ENCODE measurements at regions not wholly inside any gene's neighbourhood (a gene's known extent, or its start where the extent isn't known, plus 50 kb on each side); places are given as distances from the start of the nearest gene placed in this dataset.
A peak's percentile ranks its signal among the peaks of the same experiment; 100 is the strongest.

DNA sequence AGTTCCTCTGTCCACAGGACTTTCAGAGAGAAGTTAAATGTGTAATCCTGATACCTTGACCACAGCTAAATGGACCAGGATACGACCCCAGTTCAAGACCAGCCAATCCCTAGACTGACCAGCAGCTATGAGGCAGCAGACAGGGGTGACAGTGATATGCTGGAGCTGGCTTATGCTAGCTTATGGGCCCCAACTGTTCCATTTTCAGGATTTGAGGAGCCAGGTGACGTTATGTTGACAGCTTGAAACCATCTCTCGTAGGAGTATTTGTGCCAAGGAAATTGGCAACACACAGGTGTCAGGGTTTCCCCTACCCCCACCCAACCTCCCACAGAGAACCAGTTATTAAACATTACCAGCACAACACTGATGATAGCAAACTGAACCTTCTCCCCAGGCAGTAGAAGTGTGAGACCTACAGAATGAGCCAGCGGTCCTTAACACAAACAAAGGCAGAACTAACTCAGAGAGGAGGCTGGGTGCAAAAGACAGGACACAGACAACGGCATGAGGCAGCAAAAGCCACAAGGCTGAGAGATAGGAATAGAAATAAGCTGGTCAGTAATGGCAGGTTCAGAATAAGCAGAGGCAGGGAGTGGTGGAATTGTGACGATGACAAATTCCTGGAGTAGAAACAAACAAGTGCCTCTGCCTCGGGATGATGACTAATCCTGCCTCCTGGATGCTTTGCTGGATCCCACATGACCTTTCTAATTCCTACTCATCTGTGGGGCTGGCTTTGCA is 85.6 kb upstream of the CPEB2 start (continued):
- no peak for TF ChIP-seq CREB1 (CRISPR knock-in tag; IDR thresholded peaks at IDR 0.05; ENCODE audit: low read depth)
- no peak for TF ChIP-seq ZNF462 (CRISPR knock-in tag; IDR thresholded peaks at IDR 0.05)

GRCh38 chr4:14917298-14917633 is 85.0 kb upstream of the CPEB2 start:
- no peak for ATAC-seq
- peak overlapping the region; percentile 63; the same call in 1 of the 2 replicates for H2AFZ ChIP-seq

GRCh38 chr4:14918336-14918735 is 83.9 kb upstream of the CPEB2 start:
- Histone ChIP-seq H3K4me1 (ENCODE audit: insufficient read depth) (no peaks in the 10 kb centered on the region), H3K27me3 (ENCODE audit: insufficient read depth) (no peaks in the 10 kb centered on the region), H3K4me3 (no peak overlapping the region), H2AFZ (no peak overlapping the region), H3K9me2 (ENCODE audit: insufficient read depth) (0 out of 2 replicates have a peak, but pooled peaks cover 5% of the 10 kb centered on the region), H3K79me2 (replicated peaks; ENCODE audit: insufficient read depth) (no peaks in the 10 kb centered on the region), H3K36me3 (ENCODE audit: insufficient read depth) (no peaks in the 10 kb centered on the region), H3F3A (replicated peaks; ENCODE audit: low read depth) (no peaks in the 10 kb centered on the region), H3K27ac (ENCODE audit: low read depth) (no peak overlapping the region), H4K20me1 (replicated peaks; ENCODE audit: insufficient read depth) (no peaks in the 10 kb centered on the region), H3K4me2 (no peak overlapping the region)
- Mint-ChIP-seq H3K27me3 (ENCODE audit: insufficient read depth, low read depth, poor library complexity) (peaks cover 3% of the 10 kb centered on the region), H3K4me3 (no peak overlapping the region), H3K27ac (no peak overlapping the region), H3K36me3 (ENCODE audit: low read depth) (no peaks in the 10 kb centered on the region), H3K9me3 (no peaks in the 10 kb centered on the region), H3K4me1 (no peaks in the 10 kb centered on the region)
- no peak for DNase-seq (ENCODE audit: low spot score)
- no peak for ATAC-seq
- no peak for TF ChIP-seq POLR2AphosphoS5 (IDR thresholded peaks at IDR 0.05; ENCODE audit: low read depth)

More at GRCh38 chr4:14917298-14917633, 85.0 kb upstream of the CPEB2 start:
- Histone ChIP-seq H3K4me2 (no peak overlapping the region), H4K20me1 (replicated peaks; ENCODE audit: insufficient read depth) (no peaks in the 10 kb centered on the region), H3K27ac (ENCODE audit: low read depth) (no peak overlapping the region), H3K4me1 (ENCODE audit: insufficient read depth) (no peaks in the 10 kb centered on the region), H3K36me3 (ENCODE audit: insufficient read depth) (no peaks in the 10 kb centered on the region), H3K27me3 (ENCODE audit: insufficient read depth) (no peaks in the 10 kb centered on the region), H3F3A (replicated peaks; ENCODE audit: low read depth) (no peaks in the 10 kb centered on the region), H3K4me3 (no peak overlapping the region), H3K9me2 (ENCODE audit: insufficient read depth) (0 out of 2 replicates have a peak, but pooled peaks cover 5% of the 10 kb centered on the region), H3K79me2 (replicated peaks; ENCODE audit: insufficient read depth) (no peaks in the 10 kb centered on the region)
- Mint-ChIP-seq H3K9me3 (no peaks in the 10 kb centered on the region), H3K27me3 (ENCODE audit: insufficient read depth, low read depth, poor library complexity) (peaks cover 3% of the 10 kb centered on the region), H3K4me3 (no peak overlapping the region), H3K36me3 (ENCODE audit: low read depth) (no peaks in the 10 kb centered on the region), H3K27ac (no peak overlapping the region), H3K4me1 (no peaks in the 10 kb centered on the region)
- TF ChIP-seq ZNF114 (CRISPR knock-in tag; IDR thresholded peaks at IDR 0.05), result no peak
- TF ChIP-seq STAT1 (IDR thresholded peaks at IDR 0.05; ENCODE audit: unreplicated experiment), result no peak
- no peak for TF ChIP-seq ZNF331 (CRISPR knock-in tag; IDR thresholded peaks at IDR 0.05; ENCODE audit: low read depth)
- TF ChIP-seq EZH2 (IDR thresholded peaks at IDR 0.05; ENCODE audit: low read depth, unreplicated experiment), result no peak
- no peak for DNase-seq (ENCODE audit: low spot score)

Measured in GM23338 (cell line).